ENCODE measurements at regions not wholly inside any gene's neighbourhood (a gene's known extent, or its start where the extent isn't known, plus 50 kb on each side); places are given as distances from the start of the nearest gene placed in this dataset.

DNA sequence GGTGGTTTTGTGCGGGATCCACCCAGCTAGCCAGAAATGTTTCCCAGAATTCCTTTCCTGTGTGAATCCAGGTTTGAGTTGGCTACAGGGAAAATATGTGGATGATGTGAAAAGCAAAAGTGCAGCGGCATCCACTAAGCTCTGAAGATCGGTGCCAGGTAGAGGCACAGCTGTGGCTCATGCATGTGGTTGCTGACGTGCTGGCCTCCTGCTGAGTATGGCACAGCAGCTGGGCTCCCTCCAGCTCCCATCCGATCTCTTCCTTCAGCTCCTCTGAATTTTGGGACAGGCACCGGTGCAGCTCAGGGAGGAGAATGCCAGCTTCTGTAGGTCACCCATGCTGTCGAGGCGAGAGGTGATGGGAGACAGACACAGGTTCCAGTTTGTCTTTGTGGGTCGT lies 84.0 kb upstream of the GSX1 start (continued):
- TF ChIP-seq TOE1 (IDR thresholded peaks at IDR 0.05; ENCODE audit: borderline replicate concordance) (no peak), TOE1 (CRISPR knock-in tag; IDR thresholded peaks at IDR 0.05; ENCODE audit: borderline replicate concordance, low read depth) (no peak), ZNF57 (CRISPR knock-in tag; IDR thresholded peaks at IDR 0.05) (no peak), ZNF696 (CRISPR knock-in tag; conservative IDR thresholded peaks at IDR 0.05) (no peak), KLF13 (tag; IDR thresholded peaks at IDR 0.05; ENCODE audit: borderline replicate concordance, low read depth) (no peak), KLF6 (CRISPR knock-in tag; IDR thresholded peaks at IDR 0.05; ENCODE audit: borderline replicate concordance) (no peak), ZNF766 (CRISPR knock-in tag; conservative IDR thresholded peaks at IDR 0.05) (no peak), RCOR1 (IDR thresholded peaks at IDR 0.05; ENCODE audit: borderline replicate concordance in 1 of 2, low read depth in 2 of 2, low read length in 2 of 2) (no peak), BCOR (IDR thresholded peaks at IDR 0.05) (no peak), NFATC3 (IDR thresholded peaks at IDR 0.05) (no peak), ZNF140 (CRISPR knock-in tag; IDR thresholded peaks at IDR 0.05) (no peak), ARID3A (IDR thresholded peaks at IDR 0.05; ENCODE audit: borderline replicate concordance, low read depth, low read length) (no peak)
- TF ChIP-seq, protein P1, sequence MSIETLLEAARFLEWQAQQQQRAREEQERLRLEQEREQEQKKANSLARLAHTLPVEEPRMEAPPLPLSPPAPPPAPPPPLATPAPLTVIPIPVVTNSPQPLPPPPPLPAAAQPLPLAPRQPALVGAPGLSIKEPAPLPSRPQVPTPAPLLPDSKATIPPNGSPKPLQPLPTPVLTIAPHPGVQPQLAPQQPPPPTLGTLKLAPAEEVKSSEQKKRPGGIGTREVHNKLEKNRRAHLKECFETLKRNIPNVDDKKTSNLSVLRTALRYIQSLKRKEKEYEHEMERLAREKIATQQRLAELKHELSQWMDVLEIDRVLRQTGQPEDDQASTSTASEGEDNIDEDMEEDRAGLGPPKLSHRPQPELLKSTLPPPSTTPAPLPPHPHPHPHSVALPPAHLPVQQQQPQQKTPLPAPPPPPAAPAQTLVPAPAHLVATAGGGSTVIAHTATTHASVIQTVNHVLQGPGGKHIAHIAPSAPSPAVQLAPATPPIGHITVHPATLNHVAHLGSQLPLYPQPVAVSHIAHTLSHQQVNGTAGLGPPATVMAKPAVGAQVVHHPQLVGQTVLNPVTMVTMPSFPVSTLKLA (conservative IDR thresholded peaks at IDR 0.05): no peak
